ENCODE measurements at regions not wholly inside any gene's neighbourhood (a gene's known extent, or its start where the extent isn't known, plus 50 kb on each side); places are given as distances from the start of the nearest gene placed in this dataset.

DNA sequence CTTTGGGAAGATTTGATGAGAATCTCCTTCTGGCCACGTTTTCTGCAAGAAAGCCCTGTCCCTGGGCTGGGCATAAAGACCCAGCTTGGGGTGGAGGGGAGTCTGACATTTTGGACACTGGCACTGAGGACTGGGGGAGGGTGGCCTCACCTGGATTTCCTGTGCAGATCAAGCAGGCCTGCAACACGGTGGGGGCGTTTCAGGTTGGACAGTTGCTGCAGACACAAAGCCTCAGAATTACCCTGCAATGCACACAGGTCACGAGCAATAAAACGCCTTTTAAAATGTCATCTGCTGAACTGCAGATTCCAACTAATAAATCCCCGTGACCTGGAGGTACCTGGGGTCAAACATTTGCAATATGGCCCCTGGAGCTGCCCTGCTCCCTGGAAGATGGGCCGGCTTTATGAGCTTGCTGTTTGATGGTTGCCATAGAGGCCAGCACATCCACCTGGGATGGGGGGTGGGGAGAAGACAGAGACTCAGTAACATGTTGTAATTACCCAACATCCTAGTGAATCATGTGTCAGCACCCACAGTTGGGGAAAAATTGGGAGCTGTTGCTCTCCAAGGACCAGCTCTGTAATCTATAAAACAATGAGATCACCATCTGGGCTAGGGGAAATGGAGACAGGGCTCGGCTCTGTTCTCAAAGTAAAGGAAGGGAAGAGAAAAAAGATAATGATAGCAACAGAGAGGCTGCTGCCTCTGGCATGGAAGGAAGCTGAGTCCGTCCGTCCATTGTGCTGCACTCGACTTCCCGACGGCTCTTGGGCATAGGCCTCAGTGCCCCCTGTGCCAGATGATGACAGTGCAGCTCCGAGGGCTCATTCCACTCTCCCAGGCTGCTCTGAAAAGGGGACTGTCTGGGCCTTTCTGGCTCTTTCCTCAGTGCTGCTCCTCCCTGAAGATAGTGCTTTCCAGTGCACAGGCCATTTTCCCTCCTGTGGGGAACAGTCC, 340.3 kb downstream of the CYRIA start:
- Histone ChIP-seq H4K91ac (replicated peaks; ENCODE audit: insufficient read length, low read length) (no peak overlapping the region), H2BK5ac (ENCODE audit: low read depth, low read length) (no peak overlapping the region), H3K36me3 (ENCODE audit: control insufficient read depth in 2 of 4, insufficient read depth in 4 of 4, low read length in 3 of 4) (no peaks in the 10 kb centered on the region), H4K8ac (ENCODE audit: extremely low read depth, insufficient read depth, low read length) (no peak overlapping the region), H3K27me3 (replicated peaks in 1 of 4; ENCODE audit: control insufficient read depth in 3 of 4, extremely low read depth in 1 of 4, insufficient read depth in 3 of 4, low read length in 3 of 4) (0 out of 7 replicates have a peak, but pooled peaks cover 0 to 3% (median 1%) of the 10 kb centered on the region in 4 experiments), H4K5ac (ENCODE audit: insufficient read length, low read depth, low read length) (no peak overlapping the region), H4K20me1 (replicated peaks in 1 of 2; ENCODE audit: control insufficient read depth in 1 of 2, insufficient read depth in 2 of 2, low read length in 2 of 2) (no peaks in the 10 kb centered on the region), H2AK5ac (ENCODE audit: low read depth, low read length) (no peak overlapping the region), H3K14ac (ENCODE audit: insufficient read length) (no peak overlapping the region), H3K4me3 (ENCODE audit: extremely low read depth in 1 of 4, insufficient read depth in 2 of 4, low read depth in 3 of 4, low read length in 4 of 4) (no peak overlapping the region), H3K18ac (ENCODE audit: extremely low read depth, low read length) (no peak overlapping the region), H2BK15ac (ENCODE audit: low read length) (no peak overlapping the region), H3K23ac (ENCODE audit: insufficient read length) (no peak overlapping the region), H2BK20ac (ENCODE audit: low read length) (no peak overlapping the region), H3K4me1 (replicated peaks in 1 of 4; ENCODE audit: control insufficient read depth in 3 of 4, insufficient read depth in 4 of 4, low read length in 3 of 4) (peaks cover 3 to 5% (median 3%) of the 10 kb centered on the region in 4 experiments), H2BK120ac (replicated peaks; ENCODE audit: low read depth, low read length) (no peak overlapping the region), H2BK12ac (ENCODE audit: low read depth, low read length) (no peak overlapping the region), H3K27ac (ENCODE audit: low read depth, low read length) (no peak overlapping the region), H3K79me1 (ENCODE audit: low read depth, low read length) (no peaks in the 10 kb centered on the region), H3K56ac (replicated peaks; ENCODE audit: insufficient read length, low read depth, low read length) (no peak overlapping the region), H3K9ac (replicated peaks in 1 of 4; ENCODE audit: extremely low read depth in 1 of 4, low read depth in 3 of 4, low read length in 3 of 4) (no peak overlapping the region), H3K79me2 (ENCODE audit: control insufficient read depth in 1 of 2, insufficient read depth in 2 of 2, low read length in 2 of 2) (no peaks in the 10 kb centered on the region), H3K4me2 (ENCODE audit: insufficient read depth in 1 of 2, low read depth in 2 of 2, low read length in 2 of 2) (no peak overlapping the region), H3K4ac (replicated peaks; ENCODE audit: insufficient read length, low read depth, low read length) (no peak overlapping the region), H2AFZ (ENCODE audit: low read length) (no peak overlapping the region), H3K9me3 (ENCODE audit: insufficient read depth in 2 of 2, low read depth in 1 of 2, low read length in 1 of 2) (no peaks in the 10 kb centered on the region), H3K23me2 (ENCODE audit: low read depth, low read length) (no peaks in the 10 kb centered on the region; the same call in 1 of the 2 replicates)
- POLR2A ChIA-PET (ENCODE audit: partially characterized antibody), result interaction anchor here (1.1 kb wide), 1 partner anchor 23 kb away, joined by 3 read pairs; no protein-coding TSS in a partner anchor
- CTCF ChIA-PET (ENCODE audit: partially characterized antibody), result interaction anchor here (0.9 to 2.5 kb wide), 11 partner anchors 21 to 686 kb away, joined by 3 to 10 read pairs (median 3); no protein-coding TSS in a partner anchor
- FAIRE-seq (no peak), DNase-seq (ENCODE audit: low read depth in 1 of 2, low spot score in 2 of 2) (no peak)
- TF ChIP-seq KDM1A (IDR thresholded peaks at IDR 0.05; ENCODE audit: borderline replicate concordance, low read length) (no peak), NANOG (IDR thresholded peaks at IDR 0.05; ENCODE audit: insufficient read depth, low read depth, low read length, poor library complexity, severe bottlenecking) (no peak), E2F6 (IDR thresholded peaks at IDR 0.05) (no peak), RAD21 (IDR thresholded peaks at IDR 0.05 in 1 of 2, conservative IDR thresholded peaks at IDR 0.05 in 1 of 2; ENCODE audit: low read depth in 2 of 2, low read length in 2 of 2) (peak in 1 of 2 experiments; percentile 16; a peak in 2 of 4 replicates), POLR2AphosphoS5 (IDR thresholded peaks at IDR 0.05; ENCODE audit: low read depth, low read length) (no peak), TBP (IDR thresholded peaks at IDR 0.05; ENCODE audit: low read depth, low read length) (no peak), ASH2L (IDR thresholded peaks at IDR 0.05; ENCODE audit: low read length) (no peak), CREB1 (IDR thresholded peaks at IDR 0.05) (no peak)
- 93% methylated on average over 14 of the region's 14 CpGs; no CpG with 5 or more reads in 1 of the 2 experiments for WGBS, 2 experiments (ENCODE audit: extremely low coverage in 1 of 2, insufficient coverage in 1 of 2, insufficient read length in 1 of 2, insufficient replicate concordance in 2 of 2, low coverage in 1 of 2, low lambda C conversion rate in 2 of 2, missing lambda C conversion rate in 1 of 2)

All from H1 (cell line).